HG03196 (cell line): ENCODE measurements at regions not wholly inside any gene's neighbourhood (a gene's known extent, or its start where the extent isn't known, plus 50 kb on each side); places are given as distances from the start of the nearest gene placed in this dataset.
A peak's percentile ranks its signal among the peaks of the same experiment; 100 is the strongest.

ENCODE experiments used
- ATAC-seq: cut with Tn5 transposase; IDR thresholded peaks from one replicate; pipeline ENCODE4 v1.9.1; 2021; ENCODE audit not compliant: unreplicated experiment

DNA sequence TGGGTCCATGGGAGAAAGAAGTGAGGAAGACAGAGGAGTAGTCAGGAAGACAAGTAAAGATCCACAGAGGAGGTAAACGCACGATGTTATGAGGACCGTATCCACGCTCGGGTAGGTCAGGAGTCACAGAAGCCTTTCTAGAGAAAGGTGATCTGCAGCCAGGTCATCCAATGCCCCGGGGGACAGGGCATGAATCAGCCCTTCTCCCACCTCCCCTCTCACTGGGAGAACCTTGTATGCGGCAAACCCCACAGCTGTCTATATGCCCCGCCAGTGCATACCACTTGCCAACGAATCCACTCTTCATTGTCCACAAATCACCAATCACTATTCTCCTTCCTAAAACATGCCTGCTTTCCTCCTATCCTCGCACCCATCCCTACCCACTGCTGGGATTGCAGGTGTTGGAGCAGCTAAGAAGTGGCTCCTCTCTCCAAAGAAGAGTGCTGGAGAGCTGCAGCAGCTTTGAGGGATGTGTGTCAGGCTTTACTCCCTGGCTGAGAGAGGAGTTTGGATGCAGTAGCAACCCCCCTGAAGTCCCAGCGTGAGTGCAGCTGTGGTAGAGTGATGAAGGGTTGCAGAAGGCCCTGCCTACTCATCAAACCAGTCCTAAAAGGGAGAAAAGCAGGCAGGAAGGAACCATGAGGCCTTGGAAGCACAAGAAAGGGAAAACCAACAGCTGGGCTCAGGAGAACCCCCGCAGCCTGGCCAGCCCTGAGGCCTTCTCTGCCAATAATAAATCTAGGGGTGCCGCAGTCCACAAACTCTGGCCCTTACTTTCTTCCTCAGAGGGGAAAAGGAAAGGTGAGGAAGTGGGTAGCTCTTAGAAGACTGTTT, 102.2 kb upstream of the GADD45A start:
- no peak for ATAC-seq

DNA sequence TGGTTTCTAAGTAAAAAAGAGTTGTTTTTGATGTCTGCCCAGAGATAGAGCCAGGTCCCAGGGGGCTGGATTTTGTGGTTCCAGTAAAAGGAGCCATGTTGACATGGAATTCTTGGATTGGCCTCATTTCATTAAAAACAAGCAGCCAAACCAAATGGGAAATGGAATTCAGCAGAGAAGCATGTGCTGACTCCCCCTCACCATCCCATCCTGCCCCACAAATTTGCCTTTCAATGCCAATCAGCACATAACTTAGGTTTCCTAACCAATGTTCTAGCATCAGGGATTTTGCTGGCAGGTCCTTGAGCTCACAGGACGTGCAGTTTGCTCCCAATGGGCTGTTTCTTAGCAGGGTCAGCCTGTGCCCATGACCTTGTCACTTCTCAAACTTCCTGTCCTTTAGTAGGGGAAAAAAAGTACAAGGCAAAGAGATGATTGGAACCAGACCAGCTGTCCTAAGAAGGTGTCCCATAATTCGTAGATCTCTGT, 101.5 kb upstream of the GADD45A start:
- ATAC-seq, result no peak

DNA sequence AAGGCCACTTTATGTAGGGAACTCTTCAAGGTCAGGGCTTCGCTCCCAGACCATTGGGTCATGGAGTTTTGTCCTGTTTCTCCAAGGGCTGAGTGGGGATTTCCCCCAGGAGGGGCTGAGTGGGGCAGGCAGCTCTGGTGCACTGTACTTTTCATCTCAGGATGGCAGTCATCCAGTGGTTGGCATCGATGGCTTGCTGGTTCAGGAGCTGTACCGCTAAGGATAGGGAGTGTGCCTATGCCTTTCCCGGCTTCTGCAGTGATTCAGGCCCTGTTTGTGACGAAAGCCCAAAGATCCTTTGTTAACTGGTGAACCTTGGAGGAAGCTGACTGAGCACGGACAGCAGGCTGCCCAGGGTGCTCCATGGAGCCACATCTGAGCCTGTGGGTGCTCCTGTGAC, 100.1 kb upstream of the GADD45A start:
- no peak for ATAC-seq

DNA sequence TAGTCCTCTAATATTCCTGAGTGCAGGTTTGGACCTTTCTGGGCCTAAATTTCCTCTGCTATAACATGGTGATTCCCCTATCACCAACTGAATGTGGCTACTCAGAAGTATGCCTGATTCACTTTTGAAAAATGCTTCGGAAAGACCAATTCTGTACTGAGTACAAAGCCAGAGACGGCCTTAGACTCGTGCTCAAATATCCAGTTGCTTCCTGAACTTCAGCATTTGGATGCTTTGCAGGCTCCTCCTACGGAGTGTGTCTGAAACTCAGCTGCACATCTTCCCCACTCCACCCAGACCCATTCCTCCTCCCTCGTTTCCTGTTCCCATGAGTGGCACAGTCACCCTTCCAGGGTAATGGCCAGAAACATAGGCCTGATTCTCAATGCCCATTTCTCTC, 98.4 kb upstream of the GADD45A start:
- ATAC-seq, result no peak

DNA sequence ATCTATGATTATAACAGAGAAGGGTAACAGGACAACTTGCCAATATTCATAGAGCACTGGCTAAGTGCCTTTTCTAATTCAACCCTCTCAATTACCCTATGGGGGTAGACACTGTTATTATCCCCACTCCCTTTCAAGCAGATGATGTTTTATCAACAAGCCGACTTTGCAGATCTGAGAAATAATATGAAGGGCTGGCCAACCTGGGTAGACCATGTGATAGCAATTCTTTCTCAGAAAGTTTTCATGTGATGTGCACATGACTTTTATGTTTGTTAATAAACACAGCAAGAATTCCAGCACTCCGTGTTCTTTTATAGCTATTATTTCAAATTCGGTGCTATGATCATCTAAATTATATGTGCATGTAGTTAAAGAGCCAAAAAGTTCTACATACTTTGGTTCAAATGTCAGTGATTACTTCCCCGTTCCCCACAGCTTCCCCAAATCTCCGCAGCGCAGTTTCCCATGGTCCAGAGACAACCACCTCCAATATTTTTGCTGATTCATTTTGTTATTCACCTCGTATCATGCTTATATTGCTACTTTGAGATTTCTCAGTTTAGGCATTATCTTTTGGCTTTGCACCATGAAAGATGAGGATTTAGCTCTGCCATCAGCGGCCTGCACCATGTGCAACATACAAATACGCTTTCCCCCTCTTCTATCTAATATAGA, 96.7 kb upstream of the GADD45A start:
- ATAC-seq, result no peak

DNA sequence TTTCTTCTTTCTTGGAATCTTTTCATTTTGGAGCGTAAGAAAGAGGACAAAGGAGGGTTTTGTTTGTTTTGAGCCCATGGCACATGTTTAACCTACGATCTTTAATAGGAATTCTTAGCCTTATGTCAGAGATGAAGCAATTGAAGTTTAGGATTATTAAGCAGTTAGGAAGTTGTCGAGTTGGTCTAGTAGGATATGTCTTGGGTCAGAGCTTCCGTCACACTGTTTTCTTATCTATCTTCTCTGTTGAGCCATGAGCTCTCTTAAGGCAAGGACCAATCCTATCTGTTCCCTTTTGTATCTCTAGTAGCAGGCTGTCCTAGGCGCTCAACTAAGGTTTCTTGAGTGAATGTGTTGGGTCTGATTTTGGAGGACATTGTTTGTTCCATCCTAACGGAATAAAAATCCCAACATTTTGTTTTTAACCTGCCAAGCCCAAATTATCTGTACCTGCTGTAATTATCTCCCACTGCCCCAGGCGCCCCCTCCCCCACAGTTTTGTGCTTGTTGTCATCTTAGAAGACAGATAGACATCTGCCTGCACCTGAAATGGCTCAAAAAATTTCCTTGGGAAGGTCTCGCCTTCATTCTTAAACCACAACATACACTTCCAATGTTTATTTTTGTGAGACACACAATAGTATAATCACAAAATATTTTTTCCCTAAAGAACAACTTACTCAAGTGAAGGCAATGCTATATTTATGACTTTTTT, 95.3 kb upstream of the GADD45A start:
- ATAC-seq, result no peak

DNA sequence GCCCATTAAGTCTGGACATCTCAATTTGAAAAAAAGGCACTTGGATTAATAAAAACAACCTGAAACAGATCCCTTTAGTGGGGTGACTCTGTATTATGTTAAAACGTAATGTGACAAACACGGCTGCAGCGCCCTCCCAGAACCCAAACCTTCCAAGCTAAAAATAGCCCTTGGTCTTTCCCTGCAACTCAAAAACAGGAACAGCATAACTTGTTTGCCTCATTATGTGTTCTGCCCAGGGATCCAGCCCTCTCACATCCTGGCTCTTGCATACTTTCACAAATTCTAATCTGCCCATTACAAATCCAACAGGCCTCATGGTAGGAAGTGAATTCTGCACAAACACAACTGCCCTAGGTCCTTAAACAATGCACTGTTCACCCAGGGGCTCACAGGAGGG, 94.7 kb upstream of the GADD45A start:
- ATAC-seq, result no peak

DNA sequence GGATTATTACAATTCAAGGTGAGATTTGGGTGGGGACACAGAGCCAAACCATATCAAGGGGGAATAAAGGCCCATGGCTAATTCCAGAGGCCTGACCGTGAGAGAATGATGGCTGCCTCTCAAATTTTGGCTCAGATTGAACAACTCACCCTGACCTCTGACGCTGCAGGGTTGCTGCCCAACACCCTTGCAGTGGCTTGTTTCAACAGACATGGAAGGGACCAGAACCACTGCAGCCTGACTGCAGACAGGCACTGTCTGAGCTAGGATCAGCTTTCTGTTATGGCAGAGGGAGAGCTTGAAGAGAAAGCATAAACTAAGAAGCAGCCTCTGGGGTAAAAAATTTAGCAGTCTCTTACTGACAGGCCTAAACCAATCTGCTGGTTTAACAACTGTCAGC, 90.2 kb upstream of the GADD45A start:
- no peak for ATAC-seq

DNA sequence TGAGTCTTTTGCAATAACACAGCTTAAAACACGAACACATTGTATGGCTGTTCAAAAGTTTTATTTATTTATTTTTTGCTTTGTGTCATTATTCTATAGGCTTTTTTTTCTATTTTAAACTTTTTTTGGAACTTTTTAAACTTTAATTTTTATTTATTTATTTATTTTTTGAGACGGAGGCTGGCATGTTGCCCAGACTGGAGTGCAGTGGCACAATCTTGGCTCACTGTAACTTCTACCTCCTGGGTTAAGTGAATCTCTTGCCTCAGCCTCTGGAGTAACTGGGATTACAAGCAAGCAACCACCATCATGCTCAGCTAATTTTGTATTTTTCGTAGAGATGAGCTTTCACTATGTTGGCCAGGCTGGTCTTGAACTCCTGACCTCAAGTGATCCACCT, 88.3 kb upstream of the GADD45A start:
- no peak for ATAC-seq

DNA sequence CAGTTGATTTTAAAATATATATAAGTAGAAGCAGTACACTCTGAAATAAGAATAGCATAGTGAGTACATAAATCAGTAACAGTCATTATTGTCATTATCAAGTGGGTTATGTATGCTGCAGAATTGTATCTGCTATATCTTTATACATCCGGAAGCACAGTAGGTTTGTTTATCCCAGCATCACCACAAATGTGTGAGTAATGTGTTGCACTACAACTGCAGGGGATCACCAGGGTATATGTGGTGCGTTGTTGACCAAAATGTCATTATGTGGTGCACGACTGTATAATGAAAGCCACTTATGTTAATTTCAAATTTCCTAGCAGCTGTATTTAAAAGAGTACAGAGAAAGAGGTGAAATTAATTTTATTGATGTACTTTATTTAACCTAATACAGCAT, 87.7 kb upstream of the GADD45A start:
- no peak for ATAC-seq

DNA sequence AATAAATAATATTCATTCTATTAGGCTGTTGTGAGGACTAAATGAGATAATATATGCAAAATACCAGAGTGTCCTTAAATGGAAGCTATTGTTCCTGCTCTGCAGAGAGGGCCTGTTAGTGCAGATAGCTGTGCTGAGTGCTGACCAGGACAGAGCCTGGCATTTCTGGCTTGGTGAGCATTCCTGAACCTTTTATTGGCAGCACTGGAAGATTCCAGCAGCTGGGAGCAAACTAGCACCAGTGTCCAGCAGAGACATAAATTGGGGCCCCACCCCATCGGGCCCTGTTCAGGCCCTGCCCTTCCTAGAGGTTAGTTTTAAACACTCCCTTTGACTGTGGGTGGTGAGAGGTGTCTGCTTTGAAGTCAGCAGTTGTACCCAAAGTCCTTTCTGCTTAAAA, 85.9 kb upstream of the GADD45A start:
- no peak for ATAC-seq

DNA sequence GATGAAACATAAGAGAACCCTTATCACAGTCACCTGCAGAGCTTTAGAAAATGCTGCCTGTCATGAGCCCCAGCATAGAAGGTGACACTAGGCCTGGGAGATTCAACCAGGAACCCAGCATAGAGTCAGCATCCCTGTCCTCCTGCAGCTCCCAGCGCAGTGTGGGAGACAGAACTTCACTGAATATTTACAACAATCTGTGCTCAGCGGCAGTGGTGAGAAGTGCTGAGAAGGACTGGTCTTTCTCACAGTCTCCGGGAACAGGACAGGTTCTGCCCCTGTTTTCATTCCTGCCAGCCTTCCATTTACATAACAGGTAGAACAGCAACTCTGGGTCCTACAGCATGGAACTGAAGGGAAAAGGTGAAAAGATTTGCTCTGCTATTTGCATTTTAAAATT, 83.5 kb upstream of the GADD45A start:
- ATAC-seq, result no peak

DNA sequence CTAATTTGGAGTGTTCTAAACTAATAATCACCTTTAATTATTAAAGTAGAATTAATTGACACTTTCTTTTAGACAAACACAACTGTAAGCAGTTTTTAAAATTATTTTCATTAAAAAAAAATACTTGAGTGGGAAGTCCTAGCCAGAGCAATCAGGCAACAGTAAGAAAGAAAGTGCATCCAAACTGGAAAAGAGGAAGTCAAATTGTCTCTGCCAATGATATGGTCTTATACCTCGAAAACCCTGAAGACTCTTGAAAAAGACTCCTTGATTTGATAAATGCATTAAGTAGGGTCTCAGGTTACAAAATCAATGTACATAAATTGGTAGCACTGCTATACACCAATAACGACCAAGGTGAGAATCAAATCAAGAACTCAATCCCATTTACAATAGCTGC, 83.0 kb upstream of the GADD45A start:
- no peak for ATAC-seq

DNA sequence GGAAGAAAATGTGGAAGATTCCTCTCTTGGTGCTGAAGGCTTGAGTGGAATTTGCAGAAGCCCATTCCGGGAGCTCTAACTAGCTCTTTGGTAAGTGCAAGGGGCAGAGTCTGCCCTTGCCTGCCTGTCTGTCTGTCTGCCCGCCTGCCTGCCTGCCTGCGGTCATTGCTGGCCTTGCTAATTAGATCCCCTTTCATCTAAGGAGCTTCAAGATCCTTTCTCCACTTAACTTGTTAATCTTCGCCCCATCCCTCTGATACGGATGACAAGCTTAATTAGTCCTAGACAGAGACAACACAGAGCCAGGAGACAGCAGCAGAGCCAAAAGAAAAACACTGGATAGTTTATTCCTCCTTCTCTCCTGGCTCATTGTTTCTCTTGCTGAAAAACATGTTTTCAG, 80.2 kb upstream of the GADD45A start:
- no peak for ATAC-seq

DNA sequence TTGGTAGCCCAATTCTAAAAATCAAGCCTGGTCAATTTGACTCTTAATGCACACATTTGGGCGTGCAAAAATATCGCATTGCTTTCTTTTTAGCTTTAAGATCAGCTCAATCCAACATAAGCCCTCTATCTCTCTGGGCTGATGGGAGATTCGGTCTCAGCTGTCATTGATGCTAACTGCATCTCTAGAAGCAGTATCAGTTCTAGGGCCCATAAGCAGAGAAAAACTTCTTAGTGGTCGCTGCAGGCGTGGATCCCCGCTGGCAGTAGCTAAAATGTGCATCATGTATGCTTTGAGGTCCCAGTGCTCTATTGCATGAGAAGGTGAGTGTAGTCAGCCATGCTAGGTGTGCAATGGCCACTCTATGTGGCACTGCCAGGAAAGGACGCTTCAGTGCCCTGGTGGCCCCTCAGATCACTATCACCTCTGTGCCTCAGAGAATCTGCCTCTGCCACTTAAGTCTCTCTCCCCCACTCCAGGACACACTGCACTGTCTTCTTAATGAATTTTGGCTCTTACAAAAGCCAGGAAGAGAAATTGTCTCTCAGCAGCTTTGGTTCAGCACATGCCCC, 79.7 kb upstream of the GADD45A start:
- ATAC-seq, result no peak

DNA sequence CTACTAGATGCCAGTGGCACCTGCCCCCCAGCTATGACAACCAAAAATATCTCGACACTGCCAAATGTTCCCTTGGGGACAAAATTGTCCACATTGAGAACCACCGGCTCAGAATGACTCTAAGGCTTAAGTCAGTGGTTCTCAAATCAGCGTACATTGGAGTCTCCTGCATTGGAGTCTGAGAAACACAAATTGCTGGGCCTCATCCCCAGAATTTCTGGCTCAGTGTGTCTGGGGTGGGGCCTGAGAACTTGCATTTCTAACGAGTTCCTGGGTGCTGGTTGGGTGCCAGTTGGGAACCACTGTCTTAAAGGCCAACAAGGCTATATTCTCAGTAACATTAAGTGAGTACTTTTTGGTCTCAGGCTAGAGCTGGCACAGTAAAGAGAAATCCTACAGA, 77.7 kb upstream of the GADD45A start:
- ATAC-seq, result no peak

DNA sequence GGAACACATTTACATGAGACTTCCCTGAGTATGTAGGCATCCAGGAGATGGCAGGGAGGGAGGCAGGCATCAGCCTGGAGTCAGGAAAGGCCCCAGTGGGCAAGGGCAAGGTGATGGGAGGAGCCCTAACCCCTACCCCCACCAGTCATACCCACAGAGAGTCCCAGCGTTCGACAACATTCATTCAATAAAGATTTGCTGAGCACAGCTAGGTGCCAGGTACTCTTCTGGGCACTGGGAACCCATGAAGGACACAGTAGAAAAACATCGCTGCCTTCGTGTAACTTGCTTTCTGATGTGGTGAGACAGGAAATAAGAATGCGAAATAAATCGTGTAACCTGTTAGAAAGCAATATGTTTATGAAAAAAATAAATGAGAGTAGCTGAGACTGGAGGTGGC, 77.3 kb upstream of the GADD45A start:
- no peak for ATAC-seq

DNA sequence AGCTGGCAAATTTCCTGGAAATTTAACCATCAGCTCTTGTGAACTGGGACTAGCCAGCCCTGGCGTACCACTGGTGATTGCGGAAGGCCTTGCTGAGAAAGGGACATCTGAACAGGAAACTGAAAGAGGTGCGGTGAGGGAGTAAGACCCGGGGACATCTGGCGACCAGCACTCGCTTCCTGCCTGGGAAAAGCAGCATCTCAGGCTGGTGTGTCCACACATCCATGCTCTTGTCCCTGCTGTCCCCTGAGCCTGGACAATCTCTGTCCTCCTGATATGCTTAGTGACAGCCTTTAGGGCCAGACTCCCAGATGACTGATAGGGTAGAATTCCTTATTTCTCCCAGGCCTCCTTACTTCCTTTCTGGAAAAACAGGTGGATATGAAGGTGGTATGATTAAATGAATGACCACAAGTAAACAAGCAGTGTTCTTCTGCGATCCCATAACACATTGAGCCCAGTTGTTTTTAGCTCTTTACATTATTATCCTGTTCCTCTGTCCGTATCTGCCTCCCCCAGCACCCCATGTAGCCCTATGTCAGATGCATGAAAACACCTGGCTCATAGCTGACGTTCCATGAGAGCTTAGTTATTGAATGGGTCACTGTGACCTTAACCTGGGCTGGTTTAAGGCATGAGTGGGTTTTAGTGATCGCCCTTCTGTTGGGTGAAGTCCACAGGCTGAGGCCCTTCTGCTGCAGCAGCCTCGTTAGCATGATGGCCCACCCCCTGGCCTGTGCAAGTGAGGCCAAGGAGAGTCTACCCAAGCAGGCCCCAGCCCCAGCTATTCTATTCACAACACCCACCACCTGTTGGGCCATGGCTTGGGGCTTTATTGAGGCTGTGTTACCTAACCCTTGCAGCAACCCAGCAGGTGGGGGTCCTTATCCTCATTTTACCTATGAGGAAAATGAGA, 76.1 kb upstream of the GADD45A start:
- no peak for ATAC-seq

DNA sequence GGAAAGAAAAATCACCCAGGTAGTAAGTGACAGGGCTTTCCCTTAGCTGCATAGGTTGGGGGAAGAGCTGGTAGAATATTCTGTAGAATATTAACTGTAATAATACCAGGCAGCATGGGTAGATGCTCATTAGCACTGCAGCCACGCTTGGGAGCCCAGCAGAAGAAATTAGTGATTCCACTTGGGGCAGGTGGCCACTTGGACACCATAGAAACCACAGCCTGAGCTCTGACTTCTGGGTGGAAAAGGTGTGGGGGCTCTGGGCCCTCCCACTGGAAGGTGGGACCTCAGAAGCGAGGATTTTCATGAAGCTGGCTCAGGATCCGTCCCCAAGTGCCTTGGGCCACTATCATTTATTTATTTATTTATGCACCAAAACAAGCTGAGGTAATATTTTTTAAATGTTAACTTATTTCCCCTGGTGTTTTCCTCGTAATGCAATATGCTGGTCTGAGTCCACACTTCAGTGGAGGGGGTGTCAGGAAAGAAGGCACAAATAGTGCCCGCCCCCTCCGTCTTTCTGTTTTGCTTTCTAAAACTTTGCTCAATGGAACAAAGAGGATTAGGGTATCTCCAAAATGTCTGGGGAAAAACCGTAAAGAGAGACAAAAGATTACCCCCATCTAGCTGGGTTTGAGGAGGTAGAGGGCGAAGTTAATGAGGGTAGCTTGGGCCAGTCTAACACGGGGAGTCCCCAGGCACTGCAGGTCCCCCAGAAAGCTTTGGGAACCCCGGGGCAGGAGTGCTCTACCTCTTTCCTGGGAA, 75.2 kb upstream of the GADD45A start:
- ATAC-seq, result peak; percentile 37

DNA sequence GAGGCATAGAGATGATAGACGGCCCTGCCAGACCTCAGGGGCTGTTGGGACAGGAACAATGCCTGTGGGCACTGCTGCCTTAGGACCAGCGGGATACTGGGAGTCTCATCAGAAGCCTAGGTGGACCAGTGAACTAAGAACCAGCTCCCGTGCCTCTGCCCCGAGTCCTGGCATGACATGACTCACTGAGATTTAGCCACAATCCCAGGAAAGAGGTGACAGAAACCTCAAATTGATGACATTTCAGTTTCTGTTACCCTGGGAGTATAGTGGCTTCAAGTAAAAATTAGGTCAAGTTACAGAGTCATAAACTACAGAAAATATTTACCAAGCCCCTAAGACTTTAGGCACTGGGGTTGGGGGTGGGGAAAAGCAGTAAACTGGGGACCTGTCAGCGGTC, 74.6 kb upstream of the GADD45A start:
- no peak for ATAC-seq
